Prostate gland (tissue), 2 donors: ENCODE measurements at regions not wholly inside any gene's neighbourhood (a gene's known extent, or its start where the extent isn't known, plus 50 kb on each side); places are given as distances from the start of the nearest gene placed in this dataset.

Experiments
- DNase-seq: peaks from one replicate; pipeline ENCODE4 v3.0.0-alpha.2; 2019; ENCODE audit warnings: low spot score
- H3K27ac ChIP-seq, 2 donors: fragments of 200-600 bp; sonication (generic); 2 replicates each; pipeline ENCODE4 v1.5.1; 2017 to 2019
- H3K27me3 ChIP-seq: fragments of 200-600 bp; sonication (generic); replicated peaks from 2 replicates; pipeline ENCODE4 v1.5.1; 2019; ENCODE audit not compliant: insufficient read depth
- H3K36me3 ChIP-seq, 2 donors: fragments of 200-600 bp; sonication (generic); 1 replicate in 1 of 2; 2 replicates in 1 of 2; pipeline versions ENCODE4 v1.5.1 to v1.8.1; 2017 to 2019
- H3K4me1 ChIP-seq: fragments of 200-600 bp; sonication (generic); replicated peaks from 2 replicates; pipeline ENCODE4 v1.5.1; 2019
- H3K4me3 ChIP-seq, 2 donors: fragments of 200-600 bp; sonication (generic); 2 replicates each; pipeline ENCODE4 v1.5.1; 2017 to 2019
- H3K9me3 ChIP-seq: fragments of 200-600 bp; sonication (generic); 2 replicates; pipeline ENCODE4 v1.5.1; 2017
- POLR2A ChIP-seq: fragments of 450-650 bp; IDR thresholded peaks from one replicate; pipeline ENCODE4 v1.6.1; 2016; ENCODE audit warnings: antibody characterized with exemption, mild to moderate bottlenecking
- POLR2AphosphoS5 ChIP-seq: sonication (generic); formaldehyde crosslinking; IDR thresholded peaks from one replicate; pipeline ENCODE4 v1.6.1; 2017; ENCODE audit warnings: antibody characterized with exemption
- WGBS: methylation state at CpG from one replicate; pipeline ENCODE4 v1.1.5; 2018; 5-methylcytosine and 5-hydroxymethylcytosine counted together
- intact Hi-C: fragments of 100-400 bp; cut with DNase I; formaldehyde crosslinking; loops from one replicate; pipeline ENCODE4 v1.14.2; 2022
- TF ChIP-seq, protein P1 (sequence below), 4 experiments: fragments of 200-600 bp in 2 of 4; fragments of 450-650 bp in 2 of 4; sonication (generic) in 2 of 4; IDR thresholded peaks; 1 replicate in 3 of 4; 2 replicates in 1 of 4; pipeline ENCODE4 v1.5.1; 2016 to 2019; ENCODE audit warnings: antibody characterized with exemption in 4 of 4, mild to moderate bottlenecking in 2 of 4, moderate library complexity in 2 of 4

DNA sequence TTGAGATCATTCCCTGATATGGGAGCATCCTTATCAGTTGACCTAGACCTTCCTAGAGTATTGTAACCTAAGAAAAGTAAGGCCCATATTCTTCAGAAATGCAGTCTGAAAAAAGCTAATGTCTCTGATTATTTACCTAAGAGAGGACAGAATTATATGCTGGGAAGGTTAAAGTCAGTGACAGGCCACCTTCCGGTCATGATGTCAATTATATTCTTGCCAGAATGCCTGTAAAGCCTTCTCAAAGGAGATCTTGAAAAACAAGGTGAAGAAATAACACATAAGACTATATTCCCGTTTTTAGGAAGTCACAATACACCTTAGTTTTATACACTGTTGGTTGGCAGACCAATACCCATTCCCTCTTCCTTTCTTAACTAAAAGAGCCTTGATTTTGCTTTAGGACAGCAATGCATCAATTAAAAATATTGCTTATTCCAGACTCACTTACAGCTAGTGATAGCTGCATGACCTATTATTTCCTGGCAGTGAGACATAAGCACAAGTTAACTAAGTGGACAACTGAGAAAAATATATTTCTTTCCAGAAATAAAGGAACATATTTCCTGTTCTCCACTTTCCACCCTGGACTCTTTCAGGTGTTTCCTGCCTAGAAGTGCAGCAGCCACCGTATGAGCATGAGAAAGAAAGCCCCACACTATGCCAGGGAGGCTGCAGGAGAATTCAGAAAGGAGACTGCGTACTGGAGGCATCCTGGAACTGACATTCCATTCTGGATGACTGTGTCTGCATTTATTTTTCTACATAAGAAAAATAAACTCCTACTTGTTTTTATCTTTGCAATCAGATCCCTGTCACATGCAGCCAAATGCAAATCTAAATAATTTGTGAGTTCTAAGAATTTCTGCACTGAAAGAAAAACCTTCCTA, 332.9 kb upstream of the PTBP2 start:
- H3K27ac ChIP-seq, result no peak overlapping the region
- TF ChIP-seq, protein P1, sequence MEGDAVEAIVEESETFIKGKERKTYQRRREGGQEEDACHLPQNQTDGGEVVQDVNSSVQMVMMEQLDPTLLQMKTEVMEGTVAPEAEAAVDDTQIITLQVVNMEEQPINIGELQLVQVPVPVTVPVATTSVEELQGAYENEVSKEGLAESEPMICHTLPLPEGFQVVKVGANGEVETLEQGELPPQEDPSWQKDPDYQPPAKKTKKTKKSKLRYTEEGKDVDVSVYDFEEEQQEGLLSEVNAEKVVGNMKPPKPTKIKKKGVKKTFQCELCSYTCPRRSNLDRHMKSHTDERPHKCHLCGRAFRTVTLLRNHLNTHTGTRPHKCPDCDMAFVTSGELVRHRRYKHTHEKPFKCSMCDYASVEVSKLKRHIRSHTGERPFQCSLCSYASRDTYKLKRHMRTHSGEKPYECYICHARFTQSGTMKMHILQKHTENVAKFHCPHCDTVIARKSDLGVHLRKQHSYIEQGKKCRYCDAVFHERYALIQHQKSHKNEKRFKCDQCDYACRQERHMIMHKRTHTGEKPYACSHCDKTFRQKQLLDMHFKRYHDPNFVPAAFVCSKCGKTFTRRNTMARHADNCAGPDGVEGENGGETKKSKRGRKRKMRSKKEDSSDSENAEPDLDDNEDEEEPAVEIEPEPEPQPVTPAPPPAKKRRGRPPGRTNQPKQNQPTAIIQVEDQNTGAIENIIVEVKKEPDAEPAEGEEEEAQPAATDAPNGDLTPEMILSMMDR (IDR thresholded peaks at IDR 0.05), result no peak
- no peak for TF ChIP-seq POLR2A
- no peak for TF ChIP-seq POLR2AphosphoS5
- H3K4me1 ChIP-seq, result no peaks in the 10 kb centered on the region
- no peaks in the 10 kb centered on the region for H3K9me3 ChIP-seq
- no peaks in the 10 kb centered on the region for H3K36me3 ChIP-seq
- 54% methylated on average over 4 of the region's 4 CpGs for WGBS
- intact Hi-C loops, result no loop called here
- no peak for DNase-seq
- no peaks in the 10 kb centered on the region for H3K27me3 ChIP-seq
- no peak overlapping the region for H3K4me3 ChIP-seq

DNA sequence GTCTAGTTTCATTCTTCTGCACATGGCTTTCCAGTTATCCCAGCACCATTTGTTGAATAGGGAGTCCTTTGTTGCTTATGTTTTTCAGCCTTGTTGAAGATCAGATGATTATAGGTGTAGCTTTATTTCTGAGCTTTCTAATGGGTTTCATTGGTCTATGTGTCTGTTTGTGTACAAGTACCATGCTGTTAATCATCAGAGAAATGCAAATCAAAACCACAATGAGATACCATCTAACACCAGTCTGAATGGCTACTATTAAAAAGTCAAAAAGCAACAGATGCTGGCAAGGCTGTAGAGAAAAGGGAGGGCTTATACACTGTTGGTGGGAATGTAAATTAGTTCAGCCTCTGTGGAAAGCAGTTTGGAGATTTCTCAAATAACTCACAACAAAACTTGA, 321.5 kb upstream of the PTBP2 start:
- no peak for DNase-seq
- Histone ChIP-seq H3K9me3 (no peaks in the 10 kb centered on the region), H3K27me3 (no peaks in the 10 kb centered on the region), H3K36me3 (no peaks in the 10 kb centered on the region), H3K4me1 (no peaks in the 10 kb centered on the region), H3K4me3 (no peak overlapping the region), H3K27ac (no peak overlapping the region)
- TF ChIP-seq, protein P1 (IDR thresholded peaks at IDR 0.05), result no peak
- no peak for TF ChIP-seq POLR2A
- no peak for TF ChIP-seq POLR2AphosphoS5
- intact Hi-C loops, result no loop called here

DNA sequence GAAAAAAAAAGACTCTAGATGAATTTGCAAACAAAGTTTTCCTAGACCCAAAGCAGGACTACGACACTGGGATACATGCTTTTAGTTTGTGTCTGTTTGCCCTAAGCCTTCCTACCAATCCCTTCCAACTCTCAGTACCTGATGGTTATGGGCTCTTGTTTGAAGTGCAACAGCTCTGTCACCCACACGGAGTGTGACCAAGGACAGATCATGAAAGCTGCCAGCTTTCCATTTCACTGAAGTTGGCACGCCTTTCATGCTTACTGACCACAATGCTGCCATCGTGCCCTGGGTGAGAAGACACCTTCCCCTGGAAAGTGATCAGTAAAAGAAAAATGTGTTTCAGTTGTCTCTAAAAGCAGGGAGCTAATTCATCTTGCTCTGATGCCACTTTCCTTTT, 312.5 kb upstream of the PTBP2 start:
- intact Hi-C loops, result no loop called here
- Histone ChIP-seq H3K27ac (no peak overlapping the region), H3K4me1 (no peaks in the 10 kb centered on the region), H3K4me3 (no peak overlapping the region), H3K27me3 (no peaks in the 10 kb centered on the region), H3K36me3 (no peaks in the 10 kb centered on the region), H3K9me3 (no peaks in the 10 kb centered on the region)
- TF ChIP-seq POLR2AphosphoS5 (no peak), POLR2A (no peak)
- TF ChIP-seq, protein P1 (IDR thresholded peaks at IDR 0.05), result no peak
- DNase-seq, result no peak
- WGBS, result 56% methylated on average over 4 of the region's 4 CpGs

DNA sequence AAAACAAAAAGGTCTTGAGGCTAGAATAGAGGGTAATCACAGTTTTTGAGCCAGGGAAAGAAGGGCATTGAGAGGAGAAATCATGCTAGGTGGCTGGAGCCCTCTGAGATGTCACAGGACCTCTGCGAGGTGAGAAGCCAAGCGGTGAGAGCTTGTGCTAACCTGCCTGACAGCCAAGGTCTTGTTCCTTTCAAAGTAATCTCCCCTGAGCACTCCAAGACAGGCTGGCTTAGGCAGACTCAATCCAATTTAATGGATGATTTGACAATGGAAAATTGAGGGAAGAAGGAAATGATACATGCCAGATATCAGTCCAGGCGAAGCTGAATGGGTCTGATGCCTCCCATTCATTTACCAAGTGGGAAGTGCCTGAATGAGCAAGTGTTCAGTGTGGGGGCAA, 311.9 kb upstream of the PTBP2 start:
- no peaks in the 10 kb centered on the region for H3K36me3 ChIP-seq
- H3K27me3 ChIP-seq, result no peaks in the 10 kb centered on the region
- no peaks in the 10 kb centered on the region for H3K4me1 ChIP-seq
- no peak for DNase-seq
- no peak overlapping the region for H3K27ac ChIP-seq
- no peak overlapping the region for H3K4me3 ChIP-seq
- 64% methylated on average over 3 of the region's 3 CpGs for WGBS
- intact Hi-C loops, result no loop called here
- TF ChIP-seq, protein P1 (IDR thresholded peaks at IDR 0.05), result no peak
- no peak for TF ChIP-seq POLR2A
- no peak for TF ChIP-seq POLR2AphosphoS5
- H3K9me3 ChIP-seq, result no peaks in the 10 kb centered on the region

DNA sequence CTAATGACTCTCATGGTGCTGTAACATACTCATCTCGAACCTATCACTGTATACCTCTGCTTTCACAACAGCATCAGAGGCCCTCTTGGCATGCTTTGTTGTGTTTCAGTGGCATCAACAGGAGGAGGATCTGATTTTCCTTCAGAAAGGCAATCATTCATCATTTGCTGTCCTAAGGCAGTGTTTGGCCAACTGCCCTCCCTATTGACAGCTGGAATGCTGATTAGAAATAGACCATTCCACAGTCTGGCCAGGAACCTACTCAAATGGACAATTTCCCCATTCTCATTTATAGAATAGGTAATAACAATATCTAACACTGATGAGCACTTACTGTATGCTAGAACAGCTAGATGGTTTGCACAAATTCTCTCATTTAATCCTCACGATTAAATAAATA, 310.6 kb upstream of the PTBP2 start:
- WGBS, result 73% methylated on average over 2 of the region's 2 CpGs
- intact Hi-C loops, result no loop called here

More for the DNA sequence above, 310.6 kb upstream of the PTBP2 start:
- H3K9me3 ChIP-seq, result no peaks in the 10 kb centered on the region
- no peak overlapping the region for H3K4me3 ChIP-seq
- no peaks in the 10 kb centered on the region for H3K36me3 ChIP-seq
- H3K4me1 ChIP-seq, result no peaks in the 10 kb centered on the region
- no peak for DNase-seq
- H3K27ac ChIP-seq, result no peak overlapping the region
- TF ChIP-seq, protein P1 (IDR thresholded peaks at IDR 0.05), result no peak
- TF ChIP-seq POLR2A, result no peak
- no peaks in the 10 kb centered on the region for H3K27me3 ChIP-seq
